GM23338 (cell line): ENCODE measurements at regions not wholly inside any gene's neighbourhood (a gene's known extent, or its start where the extent isn't known, plus 50 kb on each side); places are given as distances from the start of the nearest gene placed in this dataset.

Experiments
- ATAC-seq: fragments of 200-7000 bp; cut with Tn5 transposase; 3 replicates; pipeline ENCODE4 v1.9.1; 2020
- DNase-seq: peaks from one replicate; pipeline ENCODE4 v3.0.0-alpha.2; 2015; ENCODE audit warnings: low spot score
- H2AFZ ChIP-seq: fragments of 200-600 bp; sonication (generic); 2 replicates; pipeline ENCODE4 v1.8.0; 2016; ENCODE audit warnings: antibody characterized with exemption, mild to moderate bottlenecking, moderate library complexity
- H3F3A ChIP-seq: fragments of 200-600 bp; sonication (generic); replicated peaks from 2 replicates; pipeline ENCODE4 v1.8.0; 2017; ENCODE audit warnings: antibody characterized with exemption, mixed run types, low read depth
- H3K27ac ChIP-seq: fragments of 200-600 bp; sonication (generic); 2 replicates; pipeline ENCODE4 v1.6.1; 2016; ENCODE audit warnings: low read depth
- H3K27me3 ChIP-seq: fragments of 200-600 bp; sonication (generic); 2 replicates; pipeline ENCODE4 v1.8.0; 2016; ENCODE audit warnings: mild to moderate bottlenecking, mixed run types, moderate library complexity; ENCODE audit not compliant: insufficient read depth
- H3K36me3 ChIP-seq: fragments of 200-600 bp; sonication (generic); 2 replicates; pipeline ENCODE4 v1.8.0; 2016; ENCODE audit warnings: mild to moderate bottlenecking; ENCODE audit not compliant: insufficient read depth
- H3K4me1 ChIP-seq: fragments of 200-600 bp; sonication (generic); 2 replicates; pipeline ENCODE4 v1.8.0; 2016; ENCODE audit warnings: mild to moderate bottlenecking, moderate library complexity; ENCODE audit not compliant: insufficient read depth
- H3K4me2 ChIP-seq: fragments of 200-600 bp; sonication (generic); 2 replicates; pipeline ENCODE4 v1.7.1; 2017; ENCODE audit warnings: mixed run types
- H3K4me3 ChIP-seq: fragments of 200-600 bp; sonication (generic); 2 replicates; pipeline ENCODE4 v1.6.1; 2016; ENCODE audit warnings: mixed run types
- H3K79me2 ChIP-seq: fragments of 200-600 bp; sonication (generic); replicated peaks from 2 replicates; pipeline ENCODE4 v1.8.0; 2017; ENCODE audit warnings: mild to moderate bottlenecking; ENCODE audit not compliant: insufficient read depth
- H3K9me2 ChIP-seq: fragments of 200-600 bp; sonication (generic); 2 replicates; pipeline ENCODE4 v1.8.0; 2017; ENCODE audit not compliant: insufficient read depth
- H4K20me1 ChIP-seq: fragments of 200-600 bp; sonication (generic); replicated peaks from 2 replicates; pipeline ENCODE4 v1.8.0; 2017; ENCODE audit warnings: mild to moderate bottlenecking; ENCODE audit not compliant: insufficient read depth
- H3K27ac Mint-ChIP-seq: 2 replicates; pipeline ENCODE4 v1.8.0; 2020; ENCODE audit warnings: inconsistent platforms, mild to moderate bottlenecking, moderate library complexity, mixed read lengths
- H3K27me3 Mint-ChIP-seq: 3 replicates; pipeline ENCODE4 v1.8.0; 2022; ENCODE audit warnings: low read depth, mild to moderate bottlenecking, moderate library complexity, mixed read lengths, inconsistent platforms; ENCODE audit not compliant: insufficient read depth, poor library complexity
- H3K36me3 Mint-ChIP-seq: 3 replicates; pipeline ENCODE4 v1.8.0; 2021; ENCODE audit warnings: low read depth, mild to moderate bottlenecking, inconsistent platforms, moderate library complexity, mixed read lengths
- H3K4me1 Mint-ChIP-seq: 3 replicates; pipeline ENCODE4 v1.8.0; 2020; ENCODE audit warnings: mild to moderate bottlenecking, inconsistent platforms, mixed read lengths
- H3K4me3 Mint-ChIP-seq: 3 replicates; pipeline ENCODE4 v1.8.0; 2021; ENCODE audit warnings: moderate library complexity, mild to moderate bottlenecking, inconsistent platforms, mixed read lengths
- H3K9me3 Mint-ChIP-seq: 3 replicates; pipeline ENCODE4 v1.8.0; 2020; ENCODE audit warnings: moderate library complexity, mild to moderate bottlenecking, inconsistent platforms, mixed read lengths
- CREB1 ChIP-seq: fragments of 250-450 bp; sonication (Bioruptor Pico); IDR thresholded peaks from 2 replicates; pipeline ENCODE4 v1.5.0; 2020; ENCODE audit warnings: low read depth, mild to moderate bottlenecking, moderate library complexity
- CTCF ChIP-seq, 2 experiments: fragments of 200-600 bp in 1 of 2; sonication (generic) in 1 of 2; conservative IDR thresholded peaks; 2 replicates each; pipeline versions ENCODE4 v1.5.1 to v1.6.1; 2016 to 2017; ENCODE audit warnings: antibody characterized with exemption in 2 of 2, low read depth in 2 of 2, mild to moderate bottlenecking in 2 of 2, moderate library complexity in 1 of 2
- ETS1 ChIP-seq: IDR thresholded peaks from 2 replicates; pipeline ENCODE4 v1.6.1; 2016; ENCODE audit warnings: antibody characterized with exemption
- EZH2 ChIP-seq: fragments of 200-600 bp; sonication (generic); IDR thresholded peaks from one replicate; pipeline ENCODE4 v1.8.0; 2017; ENCODE audit warnings: antibody characterized with exemption, mild to moderate bottlenecking, low read depth; ENCODE audit not compliant: unreplicated experiment
- EZH2phosphoT487 ChIP-seq: fragments of 200-600 bp; sonication (generic); IDR thresholded peaks from one replicate; pipeline ENCODE4 v1.8.1; 2018; ENCODE audit warnings: antibody characterized with exemption; ENCODE audit not compliant: unreplicated experiment
- JUNB ChIP-seq: IDR thresholded peaks from one replicate; pipeline ENCODE4 v1.6.1; 2016; ENCODE audit warnings: antibody characterized with exemption; ENCODE audit not compliant: unreplicated experiment
- NANOG ChIP-seq: IDR thresholded peaks from 2 replicates; pipeline ENCODE4 v1.6.1; 2016; ENCODE audit warnings: antibody characterized with exemption, borderline replicate concordance
- POLR2AphosphoS5 ChIP-seq: IDR thresholded peaks from 2 replicates; pipeline ENCODE4 v1.6.1; 2016; ENCODE audit warnings: antibody characterized with exemption, low read depth
- REST ChIP-seq: IDR thresholded peaks from one replicate; pipeline ENCODE4 v1.6.1; 2018; ENCODE audit warnings: antibody characterized with exemption; ENCODE audit not compliant: unreplicated experiment
- STAT1 ChIP-seq: IDR thresholded peaks from one replicate; pipeline ENCODE4 v1.6.1; 2016; ENCODE audit warnings: antibody characterized with exemption; ENCODE audit not compliant: unreplicated experiment
- ZNF114 ChIP-seq: fragments of 250-450 bp; sonication (Bioruptor Pico); IDR thresholded peaks from 2 replicates; pipeline ENCODE4 v1.5.0; 2020; ENCODE audit warnings: mild to moderate bottlenecking, moderate library complexity
- ZNF331 ChIP-seq: fragments of 250-450 bp; sonication (Bioruptor Pico); IDR thresholded peaks from 2 replicates; pipeline ENCODE4 v1.5.0; 2020; ENCODE audit warnings: low read depth, mild to moderate bottlenecking, moderate library complexity
- ZNF462 ChIP-seq: fragments of 250-450 bp; sonication (Bioruptor Pico); IDR thresholded peaks from 2 replicates; pipeline ENCODE4 v1.5.0; 2020; ENCODE audit warnings: mild to moderate bottlenecking, moderate library complexity

- no peak overlapping the region for H3K27ac ChIP-seq
- H3F3A ChIP-seq: no peaks in the 10 kb centered on the region
- Mint-ChIP-seq H3K36me3 (no peaks in the 10 kb centered on the region), H3K27ac (no peak overlapping the region), H3K9me3 (no peaks in the 10 kb centered on the region; the same call in 2 of the 3 replicates), H3K4me3 (no peak overlapping the region), H3K4me1 (peaks cover 7% of the 10 kb centered on the region), H3K27me3 (peaks cover 8% of the 10 kb centered on the region)
- H3K4me3 ChIP-seq: no peak overlapping the region
- DNase-seq (no peak), ATAC-seq (no peak)
- H3K79me2 ChIP-seq: no peaks in the 10 kb centered on the region
- no peaks in the 10 kb centered on the region for H3K36me3 ChIP-seq
- no peak for TF ChIP-seq ETS1
- no peak for TF ChIP-seq NANOG
- no peak for TF ChIP-seq REST
- TF ChIP-seq JUNB: no peak
- TF ChIP-seq STAT1: no peak
- no peak for TF ChIP-seq EZH2phosphoT487
- TF ChIP-seq CTCF (conservative IDR thresholded peaks at IDR 0.05; ENCODE audit: low read depth in 2 of 2): no peak
- no peak for TF ChIP-seq ZNF114 (CRISPR knock-in tag)
- no peak for TF ChIP-seq ZNF331 (CRISPR knock-in tag)
- no peak for TF ChIP-seq EZH2
- TF ChIP-seq ZNF462 (CRISPR knock-in tag): no peak
- TF ChIP-seq POLR2AphosphoS5: no peak
- TF ChIP-seq CREB1 (CRISPR knock-in tag): no peak
- H3K4me1 ChIP-seq: peaks cover 3% of the 10 kb centered on the region; the same call in 1 of the 2 replicates
- H3K4me2 ChIP-seq: no peak overlapping the region
- H4K20me1 ChIP-seq: no peaks in the 10 kb centered on the region
- no peak overlapping the region for H2AFZ ChIP-seq
- peaks cover 15% of the 10 kb centered on the region for H3K27me3 ChIP-seq
- H3K9me2 ChIP-seq: no peaks in the 10 kb centered on the region
Measured at GRCh38 chr3:107929088-107929487, 161.7 kb downstream of the CD47 start.
